ENCODE measurements at regions not wholly inside any gene's neighbourhood (a gene's known extent, or its start where the extent isn't known, plus 50 kb on each side); places are given as distances from the start of the nearest gene placed in this dataset.

DNA sequence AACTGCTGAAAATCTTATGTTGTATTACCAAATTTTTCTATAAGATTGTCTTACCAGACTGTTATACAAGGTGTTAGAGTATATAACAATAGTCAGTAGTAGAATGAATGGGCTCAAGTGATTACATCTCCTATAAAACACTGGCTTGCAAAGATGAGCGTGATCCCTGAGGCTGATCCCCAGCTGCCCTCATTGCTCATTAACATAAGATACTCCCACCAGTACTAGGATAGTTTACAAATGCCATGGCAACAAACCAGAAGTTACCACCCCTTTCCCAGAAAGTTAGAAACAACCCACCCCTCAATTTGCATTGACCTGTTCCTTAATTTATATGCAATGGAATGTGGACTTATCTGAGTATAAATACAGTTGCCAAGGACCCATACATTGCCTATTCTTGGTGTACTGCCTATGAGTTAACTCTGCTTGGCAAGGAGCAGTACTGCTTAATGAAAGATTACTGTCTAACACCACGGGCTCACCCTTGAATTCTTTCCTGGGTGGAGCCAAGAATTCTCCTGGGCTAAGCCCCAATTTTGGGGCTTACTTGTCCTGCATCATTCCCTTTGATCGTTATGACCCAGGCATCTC, 252.8 kb upstream of the CHD6 start:
- Histone ChIP-seq H2AFZ (ENCODE audit: low read length) (no peak overlapping the region), H3K27me3 (replicated peaks; ENCODE audit: insufficient read depth, low read length) (no peaks in the 10 kb centered on the region), H3K4me1 (ENCODE audit: low read length) (no peaks in the 10 kb centered on the region), H3K4me2 (ENCODE audit: low read depth, low read length) (no peak overlapping the region), H3K9ac (ENCODE audit: low read length) (no peak overlapping the region), H4K20me1 (ENCODE audit: insufficient read depth, low read length) (no peaks in the 10 kb centered on the region), H3F3A (ENCODE audit: insufficient read depth, low read length) (no peaks in the 10 kb centered on the region), H3K9me3 (replicated peaks; ENCODE audit: insufficient read depth, low read length) (no peaks in the 10 kb centered on the region), H3K4me3 (ENCODE audit: low read length) (no peak overlapping the region), H3K9me2 (replicated peaks; ENCODE audit: insufficient read depth, low read length) (no peaks in the 10 kb centered on the region), H3K27ac (ENCODE audit: low read length) (no peak overlapping the region), H3K36me3 (replicated peaks; ENCODE audit: insufficient read depth, low read length) (no peaks in the 10 kb centered on the region), H3K79me2 (ENCODE audit: low read length) (no peaks in the 10 kb centered on the region)
- no peak for DNase-seq
- TF ChIP-seq EZH2 (optimal IDR thresholded peaks at IDR 0.05; ENCODE audit: low read depth, low read length) (no peak), EZH2phosphoT487 (IDR thresholded peaks at IDR 0.05; ENCODE audit: low read length) (no peak), CTCF (IDR thresholded peaks at IDR 0.05; ENCODE audit: low read length) (no peak)

DNA sequence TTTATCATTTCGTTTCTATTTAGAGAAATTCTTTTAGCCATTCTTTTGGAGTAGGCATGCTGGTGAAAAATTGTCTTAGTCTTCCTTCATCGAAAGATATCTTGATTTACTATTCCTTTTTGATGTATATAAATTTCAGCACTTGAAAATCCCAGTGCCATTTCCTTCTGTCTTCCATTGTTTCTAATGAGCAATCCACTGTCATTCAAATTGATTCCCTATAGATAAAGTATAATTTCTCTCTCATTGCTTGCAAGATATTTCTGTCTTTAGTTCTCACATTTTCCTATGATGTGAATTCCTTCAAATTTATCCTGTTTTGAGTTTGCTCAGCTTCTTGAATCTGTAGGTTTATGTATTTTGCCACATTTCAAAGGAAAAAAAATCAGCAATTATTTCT, 251.1 kb upstream of the CHD6 start:
- Histone ChIP-seq H3K27ac (ENCODE audit: low read length) (no peak overlapping the region), H3K4me1 (ENCODE audit: low read length) (no peaks in the 10 kb centered on the region), H3K9me2 (replicated peaks; ENCODE audit: insufficient read depth, low read length) (no peaks in the 10 kb centered on the region), H3K9me3 (replicated peaks; ENCODE audit: insufficient read depth, low read length) (no peaks in the 10 kb centered on the region), H3K79me2 (ENCODE audit: low read length) (no peaks in the 10 kb centered on the region), H3K4me3 (ENCODE audit: low read length) (no peak overlapping the region), H2AFZ (ENCODE audit: low read length) (no peak overlapping the region), H3K4me2 (ENCODE audit: low read depth, low read length) (no peak overlapping the region), H3K36me3 (replicated peaks; ENCODE audit: insufficient read depth, low read length) (no peaks in the 10 kb centered on the region), H3K27me3 (replicated peaks; ENCODE audit: insufficient read depth, low read length) (no peaks in the 10 kb centered on the region), H3K9ac (ENCODE audit: low read length) (no peak overlapping the region), H3F3A (ENCODE audit: insufficient read depth, low read length) (no peaks in the 10 kb centered on the region), H4K20me1 (ENCODE audit: insufficient read depth, low read length) (no peaks in the 10 kb centered on the region)
- no peak for TF ChIP-seq CTCF (IDR thresholded peaks at IDR 0.05; ENCODE audit: low read length)
- DNase-seq: no peak

DNA sequence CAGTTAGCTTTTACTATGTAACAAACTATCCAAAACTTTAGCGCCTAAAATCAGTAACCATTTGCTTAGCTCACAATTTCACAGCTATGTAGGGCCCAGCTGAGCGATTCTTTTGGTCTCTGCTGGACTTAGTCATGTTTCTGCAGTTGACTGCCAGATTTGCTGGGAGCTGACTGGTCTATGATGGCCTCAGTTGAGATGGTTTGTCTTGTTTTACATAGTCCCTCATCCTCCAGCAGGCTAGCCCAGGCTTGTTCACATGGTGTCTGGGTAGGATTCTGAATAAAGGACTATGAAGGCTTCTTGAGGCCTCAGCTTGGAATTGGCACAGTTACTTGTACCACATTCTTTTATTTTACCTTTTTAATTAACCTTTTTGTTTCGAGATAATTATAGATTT, 247.8 kb upstream of the CHD6 start:
- H3K27me3 ChIP-seq (replicated peaks; ENCODE audit: insufficient read depth, low read length): no peaks in the 10 kb centered on the region
- no peak overlapping the region for H3K27ac ChIP-seq (ENCODE audit: low read length)
- no peaks in the 10 kb centered on the region for H3K4me1 ChIP-seq (ENCODE audit: low read length)
- H3K4me3 ChIP-seq (ENCODE audit: low read length): no peak overlapping the region
- H3K36me3 ChIP-seq (replicated peaks; ENCODE audit: insufficient read depth, low read length): no peaks in the 10 kb centered on the region
- no peaks in the 10 kb centered on the region for H3F3A ChIP-seq (ENCODE audit: insufficient read depth, low read length)
- no peaks in the 10 kb centered on the region for H3K79me2 ChIP-seq (ENCODE audit: low read length)
- no peaks in the 10 kb centered on the region for H3K9me2 ChIP-seq (replicated peaks; ENCODE audit: insufficient read depth, low read length)
- no peaks in the 10 kb centered on the region for H3K9me3 ChIP-seq (replicated peaks; ENCODE audit: insufficient read depth, low read length)
- H3K9ac ChIP-seq (ENCODE audit: low read length): no peak overlapping the region
- no peak overlapping the region for H2AFZ ChIP-seq (ENCODE audit: low read length)
- no peak for TF ChIP-seq EZH2phosphoT487 (IDR thresholded peaks at IDR 0.05; ENCODE audit: low read length)
- TF ChIP-seq EZH2 (optimal IDR thresholded peaks at IDR 0.05; ENCODE audit: low read depth, low read length): no peak
- TF ChIP-seq CTCF (IDR thresholded peaks at IDR 0.05; ENCODE audit: low read length): no peak
- H3K4me2 ChIP-seq (ENCODE audit: low read depth, low read length): no peak overlapping the region
- DNase-seq: no peak
- no peaks in the 10 kb centered on the region for H4K20me1 ChIP-seq (ENCODE audit: insufficient read depth, low read length)
